ENCODE measurements at regions not wholly inside any gene's neighbourhood (a gene's known extent, or its start where the extent isn't known, plus 50 kb on each side); places are given as distances from the start of the nearest gene placed in this dataset.
"Not testable (repeated sequence)": the region's sequence is repeated elsewhere in the genome, so short reads cannot be mapped to it uniquely, and the experiment has no call there.

GRCh38 chr9:108775901-108776306, 79.9 kb downstream of the ACTL7B start:
- no peaks in the 10 kb centered on the region for H3K27me3 Mint-ChIP-seq (ENCODE audit: insufficient read depth, unreplicated experiment)
- CTCF ChIA-PET: interaction anchor here (0.7 to 2.7 kb wide), 5 partner anchors 14 to 1809 kb away, joined by 3 to 9 read pairs (median 4); no protein-coding TSS in a partner anchor

GRCh38 chr9:108774088-108774487, 81.7 kb downstream of the ACTL7B start:
- H3K27ac Mint-ChIP-seq (ENCODE audit: low read depth, unreplicated experiment); BruUV-seq (replicated peaks); H3K36me3 Mint-ChIP-seq (ENCODE audit: insufficient read depth, unreplicated experiment); H3K9me3 Mint-ChIP-seq (ENCODE audit: unreplicated experiment); H3K27me3 Mint-ChIP-seq (ENCODE audit: insufficient read depth, unreplicated experiment); intact Hi-C loops (cut with micrococcal nuclease); H3K4me3 Mint-ChIP-seq (ENCODE audit: unreplicated experiment): not testable (repeated sequence)
- H3K4me1 Mint-ChIP-seq (ENCODE audit: insufficient read depth, unreplicated experiment): peaks cover 14% of the 10 kb centered on the region
- peak; percentile 54 for DNase-seq (ENCODE audit: unreplicated experiment)
- ChIA-PET POLR2A (interaction anchor here (2.4 kb wide), 1 partner anchor 13 kb away, joined by 9 read pairs; no protein-coding TSS in a partner anchor), CTCF (interaction anchor here (0.5 to 2.7 kb wide), 6 partner anchors 11 to 209 kb away, joined by 3 to 9 read pairs (median 4); no protein-coding TSS in a partner anchor)

More at GRCh38 chr9:108775901-108776306, 79.9 kb downstream of the ACTL7B start:
- intact Hi-C loops (cut with micrococcal nuclease): loop anchor here (5.0 kb wide), 1 partner anchor 36 kb away; no protein-coding TSS in a partner anchor
- POLR2A ChIA-PET: interaction anchor here (2.4 kb wide), 1 partner anchor 11 kb away, joined by 9 read pairs; no protein-coding TSS in a partner anchor
- no peak overlapping the region for H3K27ac Mint-ChIP-seq (ENCODE audit: low read depth, unreplicated experiment)
- no peak for DNase-seq (ENCODE audit: unreplicated experiment)
- H3K9me3 Mint-ChIP-seq (ENCODE audit: unreplicated experiment): no peaks in the 10 kb centered on the region
- peaks cover 14% of the 10 kb centered on the region for H3K4me1 Mint-ChIP-seq (ENCODE audit: insufficient read depth, unreplicated experiment)
- no TSS peak for BruUV-seq (replicated peaks)
- TF ChIP-seq CTCF (IDR thresholded peaks at IDR 0.05; ENCODE audit: unreplicated experiment): no peak
- H3K36me3 Mint-ChIP-seq (ENCODE audit: insufficient read depth, unreplicated experiment): no peaks in the 10 kb centered on the region
- H3K4me3 Mint-ChIP-seq (ENCODE audit: unreplicated experiment): no peak overlapping the region

- ChIA-PET POLR2A (no interaction called here), CTCF (interaction anchor here (1.3 kb wide), 1 partner anchor 10 kb away, joined by 7 read pairs; no protein-coding TSS in a partner anchor)
- TF ChIP-seq CTCF (IDR thresholded peaks at IDR 0.05; ENCODE audit: unreplicated experiment): no peak
- H3K27ac Mint-ChIP-seq (ENCODE audit: low read depth, unreplicated experiment): no peak overlapping the region
- no peaks in the 10 kb centered on the region for H3K36me3 Mint-ChIP-seq (ENCODE audit: insufficient read depth, unreplicated experiment)
- H3K4me1 Mint-ChIP-seq (ENCODE audit: insufficient read depth, unreplicated experiment): peaks cover 12% of the 10 kb centered on the region
- no peak overlapping the region for H3K4me3 Mint-ChIP-seq (ENCODE audit: unreplicated experiment)
- no peaks in the 10 kb centered on the region for H3K27me3 Mint-ChIP-seq (ENCODE audit: insufficient read depth, unreplicated experiment)
- H3K9me3 Mint-ChIP-seq (ENCODE audit: unreplicated experiment): no peaks in the 10 kb centered on the region
- intact Hi-C loops (cut with micrococcal nuclease): no loop called here
- no peak for DNase-seq (ENCODE audit: unreplicated experiment)
- no TSS peak for BruUV-seq (replicated peaks)
Measured at GRCh38 chr9:108772301-108772894, 83.4 kb downstream of the ACTL7B start.

GRCh38 chr9:108768744-108769143, 87.0 kb downstream of the ACTL7B start:
- Mint-ChIP-seq H3K27me3 (ENCODE audit: insufficient read depth, unreplicated experiment) (no peaks in the 10 kb centered on the region), H3K4me3 (ENCODE audit: unreplicated experiment) (no peak overlapping the region), H3K4me1 (ENCODE audit: insufficient read depth, unreplicated experiment) (no peaks in the 10 kb centered on the region), H3K9me3 (ENCODE audit: unreplicated experiment) (no peaks in the 10 kb centered on the region), H3K27ac (ENCODE audit: low read depth, unreplicated experiment) (no peak overlapping the region), H3K36me3 (ENCODE audit: insufficient read depth, unreplicated experiment) (peaks cover 6% of the 10 kb centered on the region)
- CTCF ChIA-PET: interaction anchor here (1.0 to 1.4 kb wide), 4 partner anchors 8 to 334 kb away, joined by 3 to 7 read pairs (median 4); no protein-coding TSS in a partner anchor
- no TSS peak for BruUV-seq (replicated peaks)
- TF ChIP-seq CTCF (IDR thresholded peaks at IDR 0.05; ENCODE audit: unreplicated experiment): no peak
- intact Hi-C loops (cut with micrococcal nuclease): loop anchor here (10.0 kb wide), 1 partner anchor 294 kb away; no protein-coding TSS in a partner anchor
- POLR2A ChIA-PET: interaction anchor here (1.3 kb wide), 1 partner anchor 18 kb away, joined by 7 read pairs; no protein-coding TSS in a partner anchor
- DNase-seq (ENCODE audit: unreplicated experiment): no peak
